Calu3 (cell line): ENCODE measurements at regions not wholly inside any gene's neighbourhood (a gene's known extent, or its start where the extent isn't known, plus 50 kb on each side); places are given as distances from the start of the nearest gene placed in this dataset.

Experiments
- BruUV-seq: library from RNA; stranded (reverse); fragments of 400-500 nt; replicated peaks from 2 replicates; lab custom pipeline; 2021; lab: Mats Ljungman, UMichigan
- CTCF ChIA-PET: fragments of 300-600 bp; sonication (Branson Sonifier 250); formaldehyde crosslinking; loops from one replicate; lab custom pipeline; 2022; ENCODE audit warnings: antibody characterized with exemption; lab: Charles Lee
- DNase-seq: peaks from one replicate; pipeline ENCODE4 v3.0.0; 2022
- H3K27ac Mint-ChIP-seq: one replicate; pipeline ENCODE4 v1.8.0; 2022; ENCODE audit warnings: mixed read lengths; ENCODE audit not compliant: unreplicated experiment
- H3K27me3 Mint-ChIP-seq: one replicate; pipeline ENCODE4 v1.8.0; 2022; ENCODE audit warnings: mixed read lengths; ENCODE audit not compliant: unreplicated experiment
- H3K36me3 Mint-ChIP-seq: one replicate; pipeline ENCODE4 v1.8.0; 2022; ENCODE audit warnings: mild to moderate bottlenecking, moderate library complexity, mixed read lengths; ENCODE audit not compliant: insufficient read depth, unreplicated experiment
- H3K4me1 Mint-ChIP-seq: one replicate; pipeline ENCODE4 v1.8.0; 2022; ENCODE audit warnings: mild to moderate bottlenecking, low read depth, mixed read lengths; ENCODE audit not compliant: unreplicated experiment
- H3K4me3 Mint-ChIP-seq: one replicate; pipeline ENCODE4 v1.8.0; 2022; ENCODE audit warnings: mild to moderate bottlenecking, low read depth, moderate library complexity, mixed read lengths; ENCODE audit not compliant: unreplicated experiment
- H3K9me3 Mint-ChIP-seq: one replicate; pipeline ENCODE4 v1.8.0; 2022; ENCODE audit warnings: low read depth, mixed read lengths; ENCODE audit not compliant: unreplicated experiment
- intact Hi-C: fragments of 100-400 bp; cut with micrococcal nuclease; formaldehyde crosslinking; loops from one replicate; pipeline ENCODE4 v1.10.0; 2022; ENCODE audit not compliant: unreplicated experiment
- TF ChIP-seq, protein P1 (sequence below): fragments of 200-600 bp; IDR thresholded peaks from one replicate; pipeline ENCODE4 v1.8.0; 2022; ENCODE audit warnings: antibody characterized with exemption; ENCODE audit not compliant: unreplicated experiment

DNA sequence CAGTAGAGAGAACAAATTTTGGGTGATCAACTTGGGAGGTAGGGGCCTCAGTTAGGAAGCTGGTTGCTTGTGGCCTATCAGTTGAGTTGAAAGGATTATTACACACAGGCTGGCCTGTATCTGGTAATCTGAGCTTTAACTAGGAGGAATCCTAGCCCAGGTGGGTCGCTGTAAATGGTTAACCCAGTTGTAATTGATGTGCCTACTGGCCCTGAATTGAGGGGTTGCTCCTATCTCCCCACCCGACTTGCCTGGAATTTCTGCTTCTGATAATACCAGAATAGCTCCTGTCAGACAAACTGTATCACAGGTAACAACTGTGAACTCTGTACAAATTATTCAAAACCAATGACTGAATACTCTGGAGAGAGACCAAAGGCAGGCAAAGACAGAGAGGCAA is 210.4 kb upstream of the RUNX1 start:
- no TSS peak for BruUV-seq
- DNase-seq, result peak; percentile 48
- Mint-ChIP-seq H3K4me3 (no peak overlapping the region), H3K4me1 (peaks cover 67% of the 10 kb centered on the region), H3K9me3 (peaks cover 4% of the 10 kb centered on the region), H3K36me3 (peaks cover 31% of the 10 kb centered on the region), H3K27me3 (no peaks in the 10 kb centered on the region), H3K27ac (peak overlapping the region; percentile 95)
- intact Hi-C loops, result loop anchor here (5.0 to 10.0 kb wide), 4 partner anchors 33 to 365 kb away; partner anchors contain the start of gene RUNX1
- TF ChIP-seq, protein P1, sequence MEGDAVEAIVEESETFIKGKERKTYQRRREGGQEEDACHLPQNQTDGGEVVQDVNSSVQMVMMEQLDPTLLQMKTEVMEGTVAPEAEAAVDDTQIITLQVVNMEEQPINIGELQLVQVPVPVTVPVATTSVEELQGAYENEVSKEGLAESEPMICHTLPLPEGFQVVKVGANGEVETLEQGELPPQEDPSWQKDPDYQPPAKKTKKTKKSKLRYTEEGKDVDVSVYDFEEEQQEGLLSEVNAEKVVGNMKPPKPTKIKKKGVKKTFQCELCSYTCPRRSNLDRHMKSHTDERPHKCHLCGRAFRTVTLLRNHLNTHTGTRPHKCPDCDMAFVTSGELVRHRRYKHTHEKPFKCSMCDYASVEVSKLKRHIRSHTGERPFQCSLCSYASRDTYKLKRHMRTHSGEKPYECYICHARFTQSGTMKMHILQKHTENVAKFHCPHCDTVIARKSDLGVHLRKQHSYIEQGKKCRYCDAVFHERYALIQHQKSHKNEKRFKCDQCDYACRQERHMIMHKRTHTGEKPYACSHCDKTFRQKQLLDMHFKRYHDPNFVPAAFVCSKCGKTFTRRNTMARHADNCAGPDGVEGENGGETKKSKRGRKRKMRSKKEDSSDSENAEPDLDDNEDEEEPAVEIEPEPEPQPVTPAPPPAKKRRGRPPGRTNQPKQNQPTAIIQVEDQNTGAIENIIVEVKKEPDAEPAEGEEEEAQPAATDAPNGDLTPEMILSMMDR, result no peak
- CTCF ChIA-PET, result interaction anchor here (1.2 kb wide), 1 partner anchor 248 kb away, joined by 3 read pairs; no protein-coding TSS in a partner anchor

DNA sequence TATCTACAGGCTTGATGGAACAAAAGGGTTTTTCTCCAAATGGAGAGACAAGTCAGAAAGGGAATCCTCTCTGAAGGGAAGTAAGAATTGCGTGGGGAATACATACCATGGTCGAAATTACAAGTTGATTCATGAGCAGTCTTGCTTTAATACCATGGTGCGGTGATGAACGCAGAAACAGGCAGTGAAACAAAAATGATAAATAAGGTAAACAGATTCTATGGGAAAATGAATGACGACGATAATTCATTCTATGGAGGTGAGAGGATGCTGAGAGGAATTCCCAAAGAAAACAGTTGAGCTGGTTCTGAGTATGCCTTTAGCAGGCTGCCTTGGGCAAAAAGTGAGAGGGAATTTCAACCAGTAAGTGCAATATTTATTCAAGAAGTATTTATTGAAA is 209.4 kb upstream of the RUNX1 start:
- Mint-ChIP-seq H3K4me1 (peaks cover 70% of the 10 kb centered on the region), H3K27ac (peak overlapping the region; percentile 95), H3K4me3 (no peak overlapping the region), H3K9me3 (no peaks in the 10 kb centered on the region), H3K27me3 (no peaks in the 10 kb centered on the region), H3K36me3 (peaks cover 31% of the 10 kb centered on the region)
- BruUV-seq, result no TSS peak
- intact Hi-C loops, result loop anchor here (5.0 to 10.0 kb wide), 4 partner anchors 34 to 364 kb away; partner anchors contain the start of gene RUNX1
- TF ChIP-seq, protein P1, result no peak
- CTCF ChIA-PET, result no interaction called here
- no peak for DNase-seq

DNA sequence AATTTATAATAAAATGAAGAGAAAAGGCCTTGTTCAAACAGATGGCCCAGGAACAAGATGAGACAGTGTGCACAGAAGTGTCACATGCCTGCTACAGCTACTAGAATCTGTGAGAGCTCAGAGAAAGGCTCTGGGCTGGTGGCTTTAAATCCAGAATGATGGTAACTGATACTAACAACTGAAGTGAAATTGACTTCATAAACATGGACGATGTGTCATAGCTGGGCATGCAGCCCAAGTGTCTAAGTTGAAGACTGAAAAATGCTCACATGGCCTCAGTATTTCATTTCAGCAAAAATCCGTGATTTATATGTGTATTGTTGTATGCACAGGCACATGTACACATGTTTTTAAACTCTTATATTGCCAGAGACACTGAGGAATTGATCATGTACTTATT is 208.3 kb upstream of the RUNX1 start:
- no peaks in the 10 kb centered on the region for H3K9me3 Mint-ChIP-seq
- peaks cover 31% of the 10 kb centered on the region for H3K36me3 Mint-ChIP-seq
- H3K4me3 Mint-ChIP-seq, result no peak overlapping the region
- CTCF ChIA-PET, result interaction anchor here (0.6 to 1.6 kb wide), 3 partner anchors 37 to 891 kb away, joined by 3 to 11 read pairs (median 4); no protein-coding TSS in a partner anchor
- H3K4me1 Mint-ChIP-seq, result peaks cover 73% of the 10 kb centered on the region
- peak; percentile 50 for DNase-seq
- no TSS peak for BruUV-seq
- TF ChIP-seq, protein P1, result no peak
- H3K27ac Mint-ChIP-seq, result peak overlapping the region; percentile 98
- intact Hi-C loops, result loop anchor here (2.0 to 10.0 kb wide), 5 partner anchors 35 to 363 kb away; partner anchors contain the start of gene RUNX1
- no peaks in the 10 kb centered on the region for H3K27me3 Mint-ChIP-seq

DNA sequence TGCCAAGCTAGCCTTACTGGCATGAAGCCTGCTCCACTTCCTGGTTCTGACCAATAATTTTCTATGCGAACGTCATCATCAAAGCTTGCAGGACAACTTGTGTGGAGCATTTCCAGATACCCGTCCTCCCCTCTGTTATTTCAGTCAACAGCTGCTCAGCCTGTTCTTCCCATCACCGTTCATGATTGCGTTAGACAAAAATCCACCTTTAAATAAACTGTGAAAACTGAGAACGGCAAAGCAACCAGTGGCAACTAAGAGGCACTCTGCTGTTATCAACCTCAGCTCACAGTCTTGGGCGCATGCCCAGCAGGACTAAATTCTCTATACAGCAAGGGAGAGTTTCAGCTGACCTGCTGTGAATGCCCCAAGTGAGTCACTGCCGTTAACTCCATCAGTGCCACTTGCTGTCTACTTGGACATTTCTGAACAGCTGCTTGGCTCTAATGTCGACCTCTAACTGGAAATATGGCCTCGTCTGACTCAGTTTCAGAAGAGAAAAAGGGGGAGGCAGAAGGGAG is 207.4 kb upstream of the RUNX1 start:
- BruUV-seq, result no TSS peak
- TF ChIP-seq, protein P1, result no peak
- Mint-ChIP-seq H3K4me1 (peaks cover 66% of the 10 kb centered on the region), H3K27me3 (no peaks in the 10 kb centered on the region), H3K9me3 (peaks cover under 1% of the 10 kb centered on the region), H3K36me3 (peaks cover 31% of the 10 kb centered on the region), H3K4me3 (peak overlapping the region; percentile 66), H3K27ac (peak overlapping the region; percentile 98)
- CTCF ChIA-PET, result interaction anchor here (0.6 to 1.6 kb wide), 6 partner anchors 19 to 584 kb away, joined by 3 to 11 read pairs (median 4); no protein-coding TSS in a partner anchor
- intact Hi-C loops, result loop anchor here (1.0 to 10.0 kb wide), 7 partner anchors 34 to 362 kb away; partner anchors contain the start of gene RUNX1
- peak; percentile 82 for DNase-seq
